C4-2B (cell line): ENCODE measurements at regions not wholly inside any gene's neighbourhood (a gene's known extent, or its start where the extent isn't known, plus 50 kb on each side); places are given as distances from the start of the nearest gene placed in this dataset.

Source experiments
- CTCF ChIP-seq: fragments of 450-650 bp; conservative IDR thresholded peaks from 2 replicates; pipeline ENCODE4 v1.5.1; 2017; ENCODE audit warnings: mild to moderate bottlenecking
- ZFX ChIP-seq: fragments of 450-650 bp; IDR thresholded peaks from 2 replicates; pipeline ENCODE4 v1.6.1; 2017

- no peak for TF ChIP-seq CTCF
- TF ChIP-seq ZFX = no peak
Observed at GRCh38 chr3:127452321-127452821, 138.2 kb downstream of the TPRA1 start.
